Smooth muscle cell (in vitro differentiated cells): ENCODE measurements at regions not wholly inside any gene's neighbourhood (a gene's known extent, or its start where the extent isn't known, plus 50 kb on each side); places are given as distances from the start of the nearest gene placed in this dataset.

Experiments
- DNase-seq: peaks from one replicate; lab custom pipeline; 2025; ENCODE audit not compliant: unreplicated experiment; lab: John Stamatoyannopoulos, UW
- H2AFZ ChIP-seq: fragments of 200-600 bp; sonication (generic); 2 replicates; pipeline ENCODE4 v1.6.0; 2016; ENCODE audit warnings: antibody characterized with exemption, low read depth, mild to moderate bottlenecking
- H3F3A ChIP-seq: fragments of 200-600 bp; sonication (generic); 2 replicates; pipeline ENCODE4 v1.6.0; 2017; ENCODE audit warnings: antibody characterized with exemption, low read depth
- H3K27ac ChIP-seq: fragments of 200-600 bp; sonication (generic); 2 replicates; pipeline ENCODE4 v1.5.1; 2016; ENCODE audit warnings: low read depth, mild to moderate bottlenecking
- H3K27me3 ChIP-seq: fragments of 200-600 bp; sonication (generic); 2 replicates; pipeline ENCODE4 v1.6.1; 2016; ENCODE audit warnings: low read depth, mild to moderate bottlenecking
- H3K36me3 ChIP-seq: fragments of 200-600 bp; sonication (generic); 2 replicates; pipeline ENCODE4 v1.5.1; 2016; ENCODE audit warnings: low read depth
- H3K4me1 ChIP-seq: fragments of 200-600 bp; sonication (generic); 2 replicates; pipeline ENCODE4 v1.5.1; 2016; ENCODE audit warnings: low read depth
- H3K4me2 ChIP-seq: fragments of 200-600 bp; sonication (generic); 2 replicates; pipeline ENCODE4 v1.6.0; 2016; ENCODE audit warnings: mild to moderate bottlenecking
- H3K4me3 ChIP-seq: fragments of 200-600 bp; sonication (generic); 2 replicates; pipeline ENCODE4 v1.5.1; 2016; ENCODE audit warnings: mild to moderate bottlenecking
- H3K79me2 ChIP-seq: fragments of 200-600 bp; sonication (generic); 2 replicates; pipeline ENCODE4 v1.6.0; 2016; ENCODE audit warnings: low read depth, mild to moderate bottlenecking
- H3K9ac ChIP-seq: fragments of 200-600 bp; sonication (generic); 2 replicates; pipeline ENCODE4 v1.6.0; 2016; ENCODE audit warnings: low read depth
- H3K9me3 ChIP-seq: fragments of 200-600 bp; sonication (generic); replicated peaks from 2 replicates; pipeline ENCODE4 v1.5.1; 2016; ENCODE audit warnings: low read depth
- H4K20me1 ChIP-seq: fragments of 200-600 bp; sonication (generic); 2 replicates; pipeline ENCODE4 v1.6.0; 2016; ENCODE audit warnings: low read depth
- CTCF ChIP-seq: fragments of 200-600 bp; sonication (generic); IDR thresholded peaks from 2 replicates; pipeline ENCODE4 v1.5.1; 2017; ENCODE audit warnings: borderline replicate concordance, mild to moderate bottlenecking, antibody characterized with exemption; ENCODE audit not compliant: insufficient read depth, poor library complexity, severe bottlenecking
- WGBS: methylation state at CpG from one replicate; pipeline ENCODE4 v1.1.7; 2016; ENCODE audit warnings: low lambda C conversion rate; 5-methylcytosine and 5-hydroxymethylcytosine counted together

- Histone ChIP-seq H3K27ac (no peak overlapping the region), H3K4me3 (no peak overlapping the region), H3K79me2 (no peaks in the 10 kb centered on the region), H3K9me3 (no peaks in the 10 kb centered on the region), H3K9ac (no peak overlapping the region), H3K27me3 (no peaks in the 10 kb centered on the region), H3K4me1 (no peaks in the 10 kb centered on the region), H4K20me1 (no peaks in the 10 kb centered on the region), H2AFZ (no peak overlapping the region), H3F3A (no peaks in the 10 kb centered on the region), H3K36me3 (no peaks in the 10 kb centered on the region), H3K4me2 (no peak overlapping the region)
- 65% methylated on average over 6 of the region's 6 CpGs for WGBS
- DNase-seq, result no peak
- TF ChIP-seq CTCF, result no peak
Measured at GRCh38 chr4:4772534-4772933, 86.9 kb upstream of the MSX1 start.

- no peak overlapping the region for H3K27ac ChIP-seq
- no peaks in the 10 kb centered on the region for H3K27me3 ChIP-seq
- no peak overlapping the region for H3K4me2 ChIP-seq
- DNase-seq, result no peak
- H3K9me3 ChIP-seq, result no peaks in the 10 kb centered on the region
- H3F3A ChIP-seq, result no peaks in the 10 kb centered on the region
- no peak overlapping the region for H3K9ac ChIP-seq
- no peak for TF ChIP-seq CTCF
- H2AFZ ChIP-seq, result no peak overlapping the region
- WGBS, result 92% methylated on average over 5 of the region's 5 CpGs
- no peaks in the 10 kb centered on the region for H3K4me1 ChIP-seq
- H3K4me3 ChIP-seq, result no peak overlapping the region
- no peaks in the 10 kb centered on the region for H4K20me1 ChIP-seq
- no peaks in the 10 kb centered on the region for H3K79me2 ChIP-seq
- no peaks in the 10 kb centered on the region for H3K36me3 ChIP-seq
Measured at GRCh38 chr4:4771160-4771559, 88.3 kb upstream of the MSX1 start.

- no peaks in the 10 kb centered on the region for H3K9me3 ChIP-seq
- H3K4me3 ChIP-seq, result no peak overlapping the region
- no peaks in the 10 kb centered on the region for H3K36me3 ChIP-seq
- no peak for DNase-seq
- 92% methylated on average over 8 of the region's 8 CpGs for WGBS
- TF ChIP-seq CTCF, result no peak
- no peak overlapping the region for H3K4me2 ChIP-seq
- no peaks in the 10 kb centered on the region for H3K27me3 ChIP-seq
- no peaks in the 10 kb centered on the region for H3K79me2 ChIP-seq
- H3F3A ChIP-seq, result no peaks in the 10 kb centered on the region
- H3K4me1 ChIP-seq, result no peaks in the 10 kb centered on the region
- H3K27ac ChIP-seq, result no peak overlapping the region
- no peak overlapping the region for H2AFZ ChIP-seq
- H4K20me1 ChIP-seq, result no peaks in the 10 kb centered on the region
- no peak overlapping the region for H3K9ac ChIP-seq
Measured at GRCh38 chr4:4770610-4771009, 88.9 kb upstream of the MSX1 start.

GRCh38 chr4:4766564-4766963 lies 92.9 kb upstream of the MSX1 start:
- Histone ChIP-seq H3K9me3 (no peaks in the 10 kb centered on the region), H3K27me3 (no peaks in the 10 kb centered on the region), H3K4me3 (no peak overlapping the region), H4K20me1 (no peaks in the 10 kb centered on the region), H3K4me1 (peaks cover 18% of the 10 kb centered on the region), H3F3A (peaks cover 8% of the 10 kb centered on the region), H2AFZ (no peak overlapping the region), H3K36me3 (no peaks in the 10 kb centered on the region), H3K79me2 (no peaks in the 10 kb centered on the region), H3K27ac (no peak overlapping the region), H3K9ac (no peak overlapping the region), H3K4me2 (no peak overlapping the region)
- DNase-seq, result no peak
- no peak for TF ChIP-seq CTCF
- 21% methylated on average over 5 of the region's 5 CpGs for WGBS
